H1 (cell line): ENCODE measurements at regions not wholly inside any gene's neighbourhood (a gene's known extent, or its start where the extent isn't known, plus 50 kb on each side); places are given as distances from the start of the nearest gene placed in this dataset.

Experiments used
- CTCF ChIA-PET: fragments of 300-600 bp; sonication (Branson Sonifier 250); formaldehyde crosslinking; loops from one replicate; lab custom pipeline; 2021; ENCODE audit not compliant: partially characterized antibody; lab: Charles Lee
- POLR2A ChIA-PET: fragments of 300-600 bp; sonication (Branson Sonifier 250); formaldehyde crosslinking; loops from one replicate; lab custom pipeline; 2021; ENCODE audit warnings: inconsistent platforms; ENCODE audit not compliant: partially characterized antibody; lab: Charles Lee
- DNase-seq, 2 experiments: peaks; one replicate each; pipeline versions ENCODE4 v3.0.0 to v3.0.0-alpha.2; 2010 to 2022; ENCODE audit warnings: low spot score in 2 of 2, low read depth in 1 of 2, mixed read lengths in 1 of 2
- FAIRE-seq: peaks from 2 replicates; lab custom pipeline; 2011; peaks lifted over from hg19 to GRCh38; lab: Jason Lieb, UNC
- H2AFZ ChIP-seq: 2 replicates; pipeline ENCODE4 v1.8.1; 2012; ENCODE audit warnings: low read length, inconsistent platforms
- H2AK5ac ChIP-seq: 2 replicates; pipeline ENCODE4 v1.6.1; 2013; ENCODE audit warnings: low read depth, low read length
- H2BK120ac ChIP-seq: replicated peaks from 2 replicates; pipeline ENCODE3; 2013; ENCODE audit warnings: low read depth, low read length, inconsistent platforms
- H2BK12ac ChIP-seq: 2 replicates; pipeline ENCODE4 v1.6.1; 2013; ENCODE audit warnings: low read depth, low read length
- H2BK15ac ChIP-seq: 2 replicates; pipeline ENCODE4 v1.6.1; 2013; ENCODE audit warnings: low read length
- H2BK20ac ChIP-seq: 2 replicates; pipeline ENCODE4 v1.6.1; 2013; ENCODE audit warnings: low read length
- H2BK5ac ChIP-seq: 2 replicates; pipeline ENCODE4 v1.6.1; 2013; ENCODE audit warnings: low read depth, low read length
- H3K14ac ChIP-seq: 2 replicates; pipeline ENCODE4 v1.6.1; 2013; ENCODE audit warnings: inconsistent platforms; ENCODE audit not compliant: insufficient read length
- H3K18ac ChIP-seq: 2 replicates; pipeline ENCODE4 v1.6.1; 2013; ENCODE audit warnings: low read length; ENCODE audit errors: extremely low read depth
- H3K23ac ChIP-seq: 2 replicates; pipeline ENCODE4 v1.6.1; 2013; ENCODE audit warnings: inconsistent platforms; ENCODE audit not compliant: insufficient read length
- H3K23me2 ChIP-seq: 2 replicates; pipeline ENCODE4 v1.6.1; 2013; ENCODE audit warnings: low read depth, low read length
- H3K27ac ChIP-seq: 2 replicates; pipeline ENCODE4 v1.6.1; 2011; ENCODE audit warnings: low read depth, low read length, inconsistent platforms
- H3K27me3 ChIP-seq, 4 experiments: replicated peaks in 1 of 4; 1 replicate in 1 of 4; 2 replicates in 3 of 4; pipeline versions ENCODE4 v1.6.1 to v1.8.1; 2011 to 2013; ENCODE audit warnings: low read length in 3 of 4, mild to moderate bottlenecking in 3 of 4, inconsistent platforms in 2 of 4, mixed read lengths in 2 of 4, moderate library complexity in 1 of 4; ENCODE audit not compliant: control insufficient read depth in 3 of 4, insufficient read depth in 3 of 4; ENCODE audit errors: extremely low read depth in 1 of 4
- H3K36me3 ChIP-seq, 4 experiments: 2 replicates each; pipeline versions ENCODE4 v1.6.1 to v1.8.1; 2011 to 2013; ENCODE audit warnings: mild to moderate bottlenecking in 4 of 4, low read length in 3 of 4, moderate library complexity in 2 of 4, control low read depth in 1 of 4, inconsistent platforms in 1 of 4; ENCODE audit not compliant: insufficient read depth in 4 of 4, control insufficient read depth in 2 of 4
- H3K4ac ChIP-seq: replicated peaks from 2 replicates; pipeline ENCODE3; 2013; ENCODE audit warnings: low read length, low read depth, mixed read lengths, inconsistent platforms; ENCODE audit not compliant: insufficient read length
- H3K4me1 ChIP-seq, 4 experiments: replicated peaks in 1 of 4; 1 replicate in 1 of 4; 2 replicates in 3 of 4; pipeline versions ENCODE4 v1.6.1 to v1.8.1; 2011 to 2013; ENCODE audit warnings: low read length in 3 of 4, inconsistent platforms in 2 of 4, mixed read lengths in 1 of 4; ENCODE audit not compliant: insufficient read depth in 4 of 4, control insufficient read depth in 3 of 4
- H3K4me2 ChIP-seq, 2 experiments: 2 replicates each; pipeline versions ENCODE4 v1.6.1 to v1.8.1; 2011 to 2013; ENCODE audit warnings: low read depth in 2 of 2, low read length in 2 of 2, control low read depth in 1 of 2, inconsistent platforms in 1 of 2, mild to moderate bottlenecking in 1 of 2; ENCODE audit not compliant: insufficient read depth in 1 of 2
- H3K4me3 ChIP-seq, 4 experiments: fragments of 200-600, 300-600 bp in 1 of 4; sonication (generic), shearing (Covaris generic), sonication (Bioruptor Twin) in 1 of 4; 2 replicates each; pipeline versions ENCODE4 v1.5.1 to v1.8.1; 2011 to 2016; ENCODE audit warnings: low read length in 4 of 4, low read depth in 3 of 4, control low read depth in 2 of 4, inconsistent platforms in 2 of 4, mild to moderate bottlenecking in 2 of 4, mixed read lengths in 1 of 4, moderate library complexity in 1 of 4; ENCODE audit not compliant: insufficient read depth in 2 of 4; ENCODE audit errors: extremely low read depth in 1 of 4
- H3K56ac ChIP-seq: replicated peaks from 2 replicates; pipeline ENCODE3; 2013; ENCODE audit warnings: low read depth, mild to moderate bottlenecking, mixed read lengths, low read length, inconsistent platforms; ENCODE audit not compliant: insufficient read length
- H3K79me1 ChIP-seq: 2 replicates; pipeline ENCODE4 v1.6.1; 2013; ENCODE audit warnings: low read depth, low read length, control low read depth
- H3K79me2 ChIP-seq, 2 experiments: 2 replicates each; pipeline versions ENCODE4 v1.6.1 to v1.8.1; 2012 to 2013; ENCODE audit warnings: low read length in 2 of 2, mild to moderate bottlenecking in 2 of 2, inconsistent platforms in 1 of 2; ENCODE audit not compliant: insufficient read depth in 2 of 2, control insufficient read depth in 1 of 2
- H3K9ac ChIP-seq, 4 experiments: replicated peaks in 1 of 4; 1 replicate in 1 of 4; 2 replicates in 3 of 4; pipeline versions ENCODE4 v1.6.1 to v1.8.1; 2011 to 2013; ENCODE audit warnings: low read depth in 3 of 4, low read length in 3 of 4, control low read depth in 2 of 4, mild to moderate bottlenecking in 2 of 4, moderate library complexity in 2 of 4, inconsistent platforms in 1 of 4; ENCODE audit errors: extremely low read depth in 1 of 4
- H3K9me3 ChIP-seq, 2 experiments: 2 replicates each; pipeline versions ENCODE4 v1.6.1 to v1.8.1; 2012 to 2013; ENCODE audit warnings: mild to moderate bottlenecking in 2 of 2, moderate library complexity in 2 of 2, control low read depth in 1 of 2, inconsistent platforms in 1 of 2, low read depth in 1 of 2, low read length in 1 of 2, mixed read lengths in 1 of 2; ENCODE audit not compliant: insufficient read depth in 2 of 2
- H4K20me1 ChIP-seq, 2 experiments: replicated peaks in 1 of 2; 2 replicates each; pipeline versions ENCODE3 to v1.8.1; 2011 to 2013; ENCODE audit warnings: inconsistent platforms in 2 of 2, low read length in 2 of 2, mild to moderate bottlenecking in 1 of 2; ENCODE audit not compliant: insufficient read depth in 2 of 2, control insufficient read depth in 1 of 2
- H4K5ac ChIP-seq: 2 replicates; pipeline ENCODE4 v1.6.1; 2013; ENCODE audit warnings: low read length, low read depth, mixed read lengths, inconsistent platforms; ENCODE audit not compliant: insufficient read length
- H4K8ac ChIP-seq: 2 replicates; pipeline ENCODE4 v1.8.0; 2013; ENCODE audit warnings: mild to moderate bottlenecking, moderate library complexity, low read length, inconsistent platforms; ENCODE audit not compliant: insufficient read depth; ENCODE audit errors: extremely low read depth
- H4K91ac ChIP-seq: replicated peaks from 2 replicates; pipeline ENCODE3; 2013; ENCODE audit warnings: low read length, mixed read lengths, inconsistent platforms; ENCODE audit not compliant: insufficient read length
- ATF3 ChIP-seq: IDR thresholded peaks from 2 replicates; pipeline ENCODE4 v1.6.1; 2011; ENCODE audit warnings: low read depth, mild to moderate bottlenecking, low read length; ENCODE audit not compliant: insufficient read depth
- HDAC2 ChIP-seq, 2 experiments: fragments of 300-600 bp in 1 of 2; sonication (generic) in 1 of 2; IDR thresholded peaks; 2 replicates each; pipeline ENCODE4 v1.6.1; 2011 to 2012; ENCODE audit warnings: low read depth in 2 of 2, low read length in 2 of 2, mild to moderate bottlenecking in 2 of 2, moderate library complexity in 2 of 2, borderline replicate concordance in 1 of 2, inconsistent platforms in 1 of 2
- YY1 ChIP-seq: IDR thresholded peaks from 2 replicates; pipeline ENCODE4 v1.6.1; 2011; ENCODE audit warnings: low read depth, mild to moderate bottlenecking, low read length
- WGBS, 2 experiments: shearing (Covaris generic) in 1 of 2; methylation state at CpG; one replicate each; pipeline versions ENCODE4 v1.1.6 to v1.1.7; 2013 to 2015; ENCODE audit warnings: low lambda C conversion rate in 2 of 2, mixed read lengths in 2 of 2, inconsistent platforms in 1 of 2, low coverage in 1 of 2, missing lambda C conversion rate in 1 of 2; ENCODE audit not compliant: insufficient replicate concordance in 2 of 2, insufficient coverage in 1 of 2, insufficient read length in 1 of 2; ENCODE audit errors: extremely low coverage in 1 of 2, missing lambda C conversion rate in 1 of 2; 5-methylcytosine and 5-hydroxymethylcytosine counted together

- no peak overlapping the region for H3K27ac ChIP-seq
- H2BK20ac ChIP-seq: no peak overlapping the region
- no peaks in the 10 kb centered on the region for H3K27me3 ChIP-seq
- H3K4me3 ChIP-seq: no peak overlapping the region
- H4K5ac ChIP-seq: no peak overlapping the region
- DNase-seq: no peak
- no peak for TF ChIP-seq HDAC2 (IDR thresholded peaks at IDR 0.05; ENCODE audit: borderline replicate concordance in 1 of 2, low read depth in 2 of 2, low read length in 2 of 2)
- no peak for TF ChIP-seq ATF3
- TF ChIP-seq YY1: no peak
- no peak overlapping the region for H2BK15ac ChIP-seq
- H3K9ac ChIP-seq: no peak overlapping the region
- H3K4me2 ChIP-seq: no peak overlapping the region
- H3K79me1 ChIP-seq: no peaks in the 10 kb centered on the region
- H3K9me3 ChIP-seq: no peaks in the 10 kb centered on the region
- H3K23me2 ChIP-seq: no peaks in the 10 kb centered on the region
- no peaks in the 10 kb centered on the region for H3K4me1 ChIP-seq
- no peak overlapping the region for H2BK12ac ChIP-seq
- no peaks in the 10 kb centered on the region for H3K79me2 ChIP-seq
- no peak overlapping the region for H4K91ac ChIP-seq
- no peaks in the 10 kb centered on the region for H3K36me3 ChIP-seq
- ChIA-PET POLR2A (no interaction called here), CTCF (no interaction called here)
- H4K20me1 ChIP-seq: no peaks in the 10 kb centered on the region
- no peak overlapping the region for H2AK5ac ChIP-seq
- H3K4ac ChIP-seq: no peak overlapping the region
- no peak overlapping the region for H2BK120ac ChIP-seq
- H3K56ac ChIP-seq: no peak overlapping the region
- FAIRE-seq: no peak
- H3K14ac ChIP-seq: no peak overlapping the region
- 91% methylated on average over 1 of the region's 1 CpG; no CpG with 5 or more reads in 1 of the 2 experiments for WGBS, 2 experiments
- no peak overlapping the region for H2BK5ac ChIP-seq
- no peak overlapping the region for H2AFZ ChIP-seq
- no peak overlapping the region for H4K8ac ChIP-seq
- H3K23ac ChIP-seq: no peak overlapping the region
- no peak overlapping the region for H3K18ac ChIP-seq
These were observed 1320.3 kb downstream of the C4orf33 start for GRCh38 chr4:130416228-130416627.
